ENCODE measurements at regions not wholly inside any gene's neighbourhood (a gene's known extent, or its start where the extent isn't known, plus 50 kb on each side); places are given as distances from the start of the nearest gene placed in this dataset.
"Not testable (repeated sequence)": the region's sequence is repeated elsewhere in the genome, so short reads cannot be mapped to it uniquely, and the experiment has no call there.

GRCh38 chr2:111298927-111299326, 178.2 kb downstream of the BCL2L11 start:
- CTCF ChIA-PET; H3K4me1 ChIP-seq (ENCODE audit: control insufficient read depth in 1 of 2, insufficient read depth in 2 of 2, low read depth in 1 of 2, low read length in 1 of 2): not testable (repeated sequence)
- 100% methylated on average over 3 of the region's 3 CpGs for WGBS (ENCODE audit: low lambda C conversion rate)

GRCh38 chr2:111299635-111300034, 178.9 kb downstream of the BCL2L11 start:
- H3K4me2 ChIP-seq; DNase-seq; H3K9ac ChIP-seq; H4K20me1 ChIP-seq (ENCODE audit: insufficient read depth); H3K9me2 ChIP-seq; H3K36me3 ChIP-seq (replicated peaks in 1 of 2; ENCODE audit: control insufficient read depth in 1 of 2, insufficient read depth in 2 of 2, low read length in 1 of 2); H3K27ac ChIP-seq (ENCODE audit: low read depth in 2 of 2, low read length in 1 of 2); H3K4me1 ChIP-seq (ENCODE audit: control insufficient read depth in 1 of 2, insufficient read depth in 2 of 2, low read depth in 1 of 2, low read length in 1 of 2); POLR2A ChIA-PET; H3K9me3 ChIP-seq; H2AFZ ChIP-seq (ENCODE audit: low read depth); H3K27me3 ChIP-seq (ENCODE audit: insufficient read depth); CTCF ChIA-PET; H3F3A ChIP-seq (replicated peaks; ENCODE audit: insufficient read depth); H3K4me3 ChIP-seq (ENCODE audit: low read depth in 2 of 2, low read length in 1 of 2); H3K79me2 ChIP-seq (ENCODE audit: insufficient read depth): not testable (repeated sequence)
- WGBS (ENCODE audit: low lambda C conversion rate) = 94% methylated on average over 2 of the region's 2 CpGs

More at GRCh38 chr2:111298927-111299326, 178.2 kb downstream of the BCL2L11 start:
- POLR2A ChIA-PET; H3K9me3 ChIP-seq; H2AFZ ChIP-seq (ENCODE audit: low read depth); H3K27ac ChIP-seq (ENCODE audit: low read depth in 2 of 2, low read length in 1 of 2); H3K9ac ChIP-seq; H3K4me3 ChIP-seq (ENCODE audit: low read depth in 2 of 2, low read length in 1 of 2); H3K4me2 ChIP-seq; H3K36me3 ChIP-seq (replicated peaks in 1 of 2; ENCODE audit: control insufficient read depth in 1 of 2, insufficient read depth in 2 of 2, low read length in 1 of 2); H3K9me2 ChIP-seq; DNase-seq; H3F3A ChIP-seq (replicated peaks; ENCODE audit: insufficient read depth); H4K20me1 ChIP-seq (ENCODE audit: insufficient read depth); H3K79me2 ChIP-seq (ENCODE audit: insufficient read depth); H3K27me3 ChIP-seq (ENCODE audit: insufficient read depth): not testable (repeated sequence)

DNA sequence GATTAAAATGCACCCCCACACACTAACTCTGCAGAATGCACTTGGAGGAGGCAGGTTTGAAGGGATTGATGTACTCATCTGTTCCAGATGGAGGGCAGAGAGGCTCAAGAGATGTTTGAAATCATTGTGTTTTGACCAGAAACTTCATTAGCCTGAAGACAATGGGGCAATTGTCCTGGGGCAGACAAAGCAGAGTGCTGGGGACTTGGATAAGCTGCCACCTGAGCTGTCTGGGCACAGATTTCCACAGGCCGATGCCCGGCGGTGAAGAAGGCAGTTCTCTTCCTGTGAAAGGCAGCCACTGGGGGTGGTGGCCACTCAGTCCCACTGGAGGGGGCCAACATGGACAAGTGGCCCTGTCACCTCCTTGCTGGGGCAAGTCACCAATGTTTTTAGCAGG, 181.0 kb downstream of the BCL2L11 start:
- H3K9me2 ChIP-seq; H3K9me3 ChIP-seq; H3K4me3 ChIP-seq (ENCODE audit: low read depth in 2 of 2, low read length in 1 of 2); H4K20me1 ChIP-seq (ENCODE audit: insufficient read depth); H3K4me1 ChIP-seq (ENCODE audit: control insufficient read depth in 1 of 2, insufficient read depth in 2 of 2, low read depth in 1 of 2, low read length in 1 of 2); DNase-seq; H3K27me3 ChIP-seq (ENCODE audit: insufficient read depth); H3K79me2 ChIP-seq (ENCODE audit: insufficient read depth); POLR2A ChIA-PET; H3K36me3 ChIP-seq (replicated peaks in 1 of 2; ENCODE audit: control insufficient read depth in 1 of 2, insufficient read depth in 2 of 2, low read length in 1 of 2); H3K9ac ChIP-seq; H3K27ac ChIP-seq (ENCODE audit: low read depth in 2 of 2, low read length in 1 of 2); H3F3A ChIP-seq (replicated peaks; ENCODE audit: insufficient read depth); H3K4me2 ChIP-seq; CTCF ChIA-PET; H2AFZ ChIP-seq (ENCODE audit: low read depth): not testable (repeated sequence)
- WGBS (ENCODE audit: low lambda C conversion rate) = no CpG with 5 or more reads among the region's 3 CpGs

GRCh38 chr2:111302397-111303218, 181.9 kb downstream of the BCL2L11 start:
- POLR2A ChIA-PET = not testable (repeated sequence)

GRCh38 chr2:111307302-111307701, 186.6 kb downstream of the BCL2L11 start:
- CTCF ChIA-PET; H3K27ac ChIP-seq (ENCODE audit: low read depth in 2 of 2, low read length in 1 of 2); H3K4me1 ChIP-seq (ENCODE audit: control insufficient read depth in 1 of 2, insufficient read depth in 2 of 2, low read depth in 1 of 2, low read length in 1 of 2); POLR2A ChIA-PET; H3K4me3 ChIP-seq (ENCODE audit: low read depth in 2 of 2, low read length in 1 of 2); DNase-seq; H3K9me2 ChIP-seq; H3K9me3 ChIP-seq; H2AFZ ChIP-seq (ENCODE audit: low read depth); H3K79me2 ChIP-seq (ENCODE audit: insufficient read depth); H3K36me3 ChIP-seq (replicated peaks in 1 of 2; ENCODE audit: control insufficient read depth in 1 of 2, insufficient read depth in 2 of 2, low read length in 1 of 2); H3F3A ChIP-seq (replicated peaks; ENCODE audit: insufficient read depth); H4K20me1 ChIP-seq (ENCODE audit: insufficient read depth); H3K9ac ChIP-seq; H3K4me2 ChIP-seq; H3K27me3 ChIP-seq (ENCODE audit: insufficient read depth): not testable (repeated sequence)
- 100% methylated on average over 2 of the region's 3 CpGs for WGBS (ENCODE audit: low lambda C conversion rate)

More at GRCh38 chr2:111302397-111303218, 181.9 kb downstream of the BCL2L11 start:
- H3K27ac ChIP-seq (ENCODE audit: low read depth in 2 of 2, low read length in 1 of 2); DNase-seq; H3F3A ChIP-seq (replicated peaks; ENCODE audit: insufficient read depth); H2AFZ ChIP-seq (ENCODE audit: low read depth); H3K9ac ChIP-seq; H4K20me1 ChIP-seq (ENCODE audit: insufficient read depth); H3K9me2 ChIP-seq; H3K79me2 ChIP-seq (ENCODE audit: insufficient read depth); H3K36me3 ChIP-seq (replicated peaks in 1 of 2; ENCODE audit: control insufficient read depth in 1 of 2, insufficient read depth in 2 of 2, low read length in 1 of 2); H3K9me3 ChIP-seq; H3K4me1 ChIP-seq (ENCODE audit: control insufficient read depth in 1 of 2, insufficient read depth in 2 of 2, low read depth in 1 of 2, low read length in 1 of 2); H3K4me3 ChIP-seq (ENCODE audit: low read depth in 2 of 2, low read length in 1 of 2); H3K4me2 ChIP-seq; H3K27me3 ChIP-seq (ENCODE audit: insufficient read depth); CTCF ChIA-PET: not testable (repeated sequence)
- WGBS (ENCODE audit: low lambda C conversion rate) = 53% methylated on average over 5 of the region's 7 CpGs

DNA sequence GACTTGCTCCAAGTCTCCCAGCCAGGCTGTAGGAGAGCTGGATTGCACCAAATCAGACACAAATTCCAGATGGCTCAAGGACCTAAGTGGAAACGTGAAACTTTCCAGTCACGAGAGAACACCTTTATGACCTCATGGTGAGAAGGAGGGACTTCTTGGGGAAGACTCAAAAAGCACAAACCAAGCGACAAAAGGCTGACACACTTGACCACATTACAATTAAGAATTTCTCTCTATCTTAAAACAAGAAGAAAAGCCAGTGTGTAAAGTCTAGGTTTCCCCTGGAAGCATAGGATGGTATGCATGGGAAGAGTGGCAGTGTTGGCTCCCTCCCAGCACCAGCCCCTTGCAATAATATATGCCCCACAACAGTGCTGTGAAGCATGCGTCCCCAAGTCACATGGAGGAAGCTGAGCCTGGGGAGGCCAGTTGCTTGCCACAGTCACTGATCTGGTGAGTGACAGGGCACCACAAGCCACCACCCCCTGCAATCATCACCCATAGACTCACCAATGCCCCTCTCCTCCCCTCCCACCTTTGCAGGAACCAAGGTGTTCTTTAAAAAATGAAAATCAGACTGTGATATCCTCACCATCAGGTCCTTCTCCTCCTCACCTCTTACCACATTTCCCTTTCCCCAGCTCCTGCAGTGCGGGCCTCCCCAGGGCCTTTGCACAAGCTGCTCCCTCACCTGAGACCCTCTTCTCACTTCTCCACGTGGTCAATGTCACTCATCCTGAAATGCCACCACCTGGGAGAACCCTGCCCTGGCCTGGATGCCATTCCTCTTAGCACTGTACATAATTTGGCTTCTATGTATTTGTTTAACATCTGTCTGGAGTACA, 188.7 kb downstream of the BCL2L11 start:
- not testable (repeated sequence) for H2AFZ ChIP-seq (ENCODE audit: low read depth)

More for the DNA sequence above, 188.7 kb downstream of the BCL2L11 start:
- H3K4me2 ChIP-seq; H3K27ac ChIP-seq (ENCODE audit: low read depth in 2 of 2, low read length in 1 of 2); H3F3A ChIP-seq (replicated peaks; ENCODE audit: insufficient read depth); H3K9me2 ChIP-seq; H3K4me1 ChIP-seq (ENCODE audit: control insufficient read depth in 1 of 2, insufficient read depth in 2 of 2, low read depth in 1 of 2, low read length in 1 of 2); H3K9ac ChIP-seq; H3K27me3 ChIP-seq (ENCODE audit: insufficient read depth); H4K20me1 ChIP-seq (ENCODE audit: insufficient read depth); POLR2A ChIA-PET; H3K9me3 ChIP-seq; H3K36me3 ChIP-seq (replicated peaks in 1 of 2; ENCODE audit: control insufficient read depth in 1 of 2, insufficient read depth in 2 of 2, low read length in 1 of 2); H3K4me3 ChIP-seq (ENCODE audit: low read depth in 2 of 2, low read length in 1 of 2); CTCF ChIA-PET; DNase-seq; H3K79me2 ChIP-seq (ENCODE audit: insufficient read depth): not testable (repeated sequence)
- WGBS (ENCODE audit: low lambda C conversion rate) = 88% methylated on average over 4 of the region's 6 CpGs
